Activated T-helper 17 cell treated with anti-CD3 and anti-CD28 coated beads, Interleukin-2, amount 50 U/mL, for 72 hours (primary cell): ENCODE measurements at regions not wholly inside any gene's neighbourhood (a gene's known extent, or its start where the extent isn't known, plus 50 kb on each side); places are given as distances from the start of the nearest gene placed in this dataset.

Experiments used
- ATAC-seq: fragments of 150-1000 bp; cut with Tn5 transposase; replicated peaks from 2 replicates; pipeline ENCODE4 v1.10.0; 2021; ENCODE audit warnings: mild to moderate bottlenecking, moderate library complexity
- H3K27ac Mint-ChIP-seq: one replicate; pipeline ENCODE4 v1.8.0; 2022; ENCODE audit warnings: mixed read lengths
- H3K27me3 Mint-ChIP-seq: one replicate; pipeline ENCODE4 v1.8.0; 2022; ENCODE audit warnings: mixed read lengths
- H3K36me3 Mint-ChIP-seq: one replicate; pipeline ENCODE4 v1.8.0; 2022; ENCODE audit warnings: low read depth, mild to moderate bottlenecking, mixed read lengths
- H3K4me1 Mint-ChIP-seq: one replicate; pipeline ENCODE4 v1.8.0; 2022; ENCODE audit warnings: mixed read lengths
- H3K4me3 Mint-ChIP-seq: one replicate; pipeline ENCODE4 v1.8.0; 2022; ENCODE audit warnings: mild to moderate bottlenecking, mixed read lengths
- H3K9me3 Mint-ChIP-seq: one replicate; pipeline ENCODE4 v1.8.0; 2022; ENCODE audit warnings: mixed read lengths

DNA sequence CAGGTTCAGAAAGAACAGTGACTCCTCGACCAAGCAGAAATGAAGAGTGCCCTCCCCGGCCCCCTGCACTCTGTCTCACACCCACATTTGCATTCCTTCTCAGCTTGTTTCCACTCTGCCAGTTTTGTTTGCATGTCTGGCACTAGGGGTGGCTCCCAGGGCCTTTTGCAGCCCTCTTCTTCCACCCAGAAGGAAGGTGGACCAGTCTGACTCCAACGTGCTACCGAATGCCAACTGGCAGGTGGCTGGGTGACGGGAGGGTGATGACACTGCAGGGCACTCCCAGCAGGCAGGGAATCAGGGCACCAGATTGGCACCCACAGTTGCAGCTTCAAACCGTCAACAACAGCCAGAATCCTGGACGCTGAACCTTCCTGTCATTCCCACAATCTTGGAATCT lies 371.1 kb downstream of the TXNL1 start:
- H3K27ac Mint-ChIP-seq: no peak overlapping the region
- H3K27me3 Mint-ChIP-seq: peaks cover 4% of the 10 kb centered on the region

DNA sequence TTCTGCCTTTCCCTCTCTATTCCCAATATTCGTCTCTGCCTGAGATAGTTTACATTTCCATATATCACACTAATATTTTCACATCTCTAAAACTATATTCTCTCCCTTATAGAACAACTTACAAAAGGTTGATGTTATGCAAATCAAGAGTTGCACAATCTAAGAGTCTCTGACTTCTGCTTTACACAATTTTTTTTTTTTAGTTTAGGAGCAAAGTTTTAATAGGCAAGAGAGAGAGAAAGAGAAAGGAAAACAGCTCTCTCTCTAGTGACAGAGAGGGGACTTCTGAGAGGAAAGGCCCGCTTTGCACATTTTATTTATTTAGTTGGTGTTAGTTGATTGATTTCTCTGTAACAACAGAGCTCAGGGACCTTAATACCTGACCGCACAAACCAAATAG lies 380.2 kb downstream of the TXNL1 start:
- H3K4me3 Mint-ChIP-seq: no peak overlapping the region
- H3K27ac Mint-ChIP-seq: no peak overlapping the region
- no peaks in the 10 kb centered on the region for H3K36me3 Mint-ChIP-seq
- ATAC-seq: no peak
- no peaks in the 10 kb centered on the region for H3K4me1 Mint-ChIP-seq
- no peaks in the 10 kb centered on the region for H3K27me3 Mint-ChIP-seq
- H3K9me3 Mint-ChIP-seq: peaks cover 5% of the 10 kb centered on the region

More for the DNA sequence above, 371.1 kb downstream of the TXNL1 start:
- no peak for ATAC-seq
- Mint-ChIP-seq H3K36me3 (no peaks in the 10 kb centered on the region), H3K4me1 (no peaks in the 10 kb centered on the region), H3K4me3 (no peak overlapping the region), H3K9me3 (peaks cover 17% of the 10 kb centered on the region)

DNA sequence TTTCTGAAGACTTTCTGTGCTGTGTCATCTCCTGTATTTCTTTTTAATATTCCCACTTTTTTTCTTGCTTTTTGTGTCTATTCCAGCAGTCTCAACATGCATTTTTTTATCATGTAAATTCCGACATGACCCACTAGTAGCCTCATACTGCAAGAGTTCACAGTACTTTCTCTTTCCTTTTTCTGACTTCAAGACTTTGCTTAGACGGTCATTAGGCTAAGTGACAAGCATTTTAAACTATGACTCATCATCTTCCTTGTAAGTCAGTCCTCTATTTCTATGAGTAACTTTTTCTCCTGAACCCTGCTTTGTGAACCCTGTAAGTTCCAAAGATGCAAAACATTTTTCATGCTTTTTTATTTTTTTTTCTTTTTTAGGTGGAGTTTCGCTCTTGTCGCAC lies 381.2 kb downstream of the TXNL1 start:
- Mint-ChIP-seq H3K27me3 (no peaks in the 10 kb centered on the region), H3K36me3 (no peaks in the 10 kb centered on the region), H3K27ac (no peak overlapping the region), H3K9me3 (peaks cover 5% of the 10 kb centered on the region), H3K4me1 (no peaks in the 10 kb centered on the region), H3K4me3 (no peak overlapping the region)
- ATAC-seq: no peak

DNA sequence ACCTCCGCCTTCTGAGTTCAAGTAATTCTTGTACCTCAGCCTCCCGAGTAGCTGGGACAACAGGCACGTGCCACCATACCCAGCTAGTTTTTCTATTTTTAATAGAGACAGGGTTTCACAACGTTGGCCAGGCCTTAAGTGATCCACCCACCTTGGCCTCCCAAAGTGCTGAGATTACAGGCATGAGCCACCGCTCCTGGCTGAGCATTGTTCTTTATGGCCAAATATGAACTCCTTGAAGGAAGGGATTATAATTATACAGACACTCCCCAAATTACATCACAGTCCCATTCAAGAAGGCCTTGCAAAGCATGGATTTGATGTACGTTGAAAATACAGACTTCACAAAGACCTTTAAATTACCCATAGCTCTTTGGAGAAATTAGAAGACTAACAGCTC lies 381.7 kb downstream of the TXNL1 start:
- no peak for ATAC-seq
- no peak overlapping the region for H3K4me3 Mint-ChIP-seq
- no peaks in the 10 kb centered on the region for H3K4me1 Mint-ChIP-seq
- no peak overlapping the region for H3K27ac Mint-ChIP-seq
- H3K9me3 Mint-ChIP-seq: peaks cover 5% of the 10 kb centered on the region
- H3K27me3 Mint-ChIP-seq: no peaks in the 10 kb centered on the region
- no peaks in the 10 kb centered on the region for H3K36me3 Mint-ChIP-seq

DNA sequence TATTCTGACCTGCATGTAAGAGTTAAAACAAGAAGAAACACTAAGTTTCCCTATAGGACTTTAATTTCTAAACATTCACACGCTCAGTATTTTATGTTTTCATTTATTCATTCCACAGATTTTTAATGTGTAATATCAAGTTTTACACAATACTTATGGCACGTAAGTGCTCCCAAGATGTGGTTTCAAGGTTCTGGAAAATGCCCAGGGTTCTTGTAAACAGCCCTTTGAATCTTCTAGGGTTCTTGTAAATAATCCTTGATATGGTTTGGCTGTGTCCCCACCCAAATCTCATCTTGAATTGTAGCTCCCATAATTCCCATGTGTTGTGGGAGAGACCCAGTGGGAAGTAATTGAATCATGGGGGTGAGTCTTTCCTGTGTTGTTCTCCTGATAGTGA lies 383.0 kb downstream of the TXNL1 start:
- H3K27me3 Mint-ChIP-seq: peaks cover 3% of the 10 kb centered on the region
- no peak for ATAC-seq
- H3K9me3 Mint-ChIP-seq: peaks cover 10% of the 10 kb centered on the region
- no peaks in the 10 kb centered on the region for H3K4me1 Mint-ChIP-seq
- no peaks in the 10 kb centered on the region for H3K36me3 Mint-ChIP-seq
- H3K27ac Mint-ChIP-seq: no peak overlapping the region
- H3K4me3 Mint-ChIP-seq: no peak overlapping the region

DNA sequence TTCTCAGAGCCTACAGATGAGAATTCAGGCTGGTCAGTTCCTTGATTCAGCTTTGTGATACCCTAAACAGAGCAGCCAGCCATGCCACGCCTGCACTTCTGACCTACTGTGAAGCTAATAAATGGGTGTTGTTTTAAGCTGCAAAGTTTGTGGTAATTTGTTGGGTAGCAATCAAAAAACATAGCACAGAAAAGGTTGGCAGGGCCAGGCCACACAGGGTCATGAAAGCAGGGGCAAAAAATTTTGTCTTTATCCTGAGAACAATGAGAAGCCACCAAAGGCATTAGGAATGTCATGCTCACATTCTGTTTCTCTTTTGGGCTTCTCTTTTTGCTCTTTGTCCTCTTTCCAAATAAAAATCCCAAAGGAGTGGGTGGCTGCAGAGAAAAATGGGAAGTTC lies 385.9 kb downstream of the TXNL1 start:
- H3K27me3 Mint-ChIP-seq: peaks cover 3% of the 10 kb centered on the region
- ATAC-seq: no peak
- H3K27ac Mint-ChIP-seq: no peak overlapping the region
- H3K9me3 Mint-ChIP-seq: peaks cover 13% of the 10 kb centered on the region
- H3K4me3 Mint-ChIP-seq: no peak overlapping the region
- no peaks in the 10 kb centered on the region for H3K4me1 Mint-ChIP-seq
- no peaks in the 10 kb centered on the region for H3K36me3 Mint-ChIP-seq

DNA sequence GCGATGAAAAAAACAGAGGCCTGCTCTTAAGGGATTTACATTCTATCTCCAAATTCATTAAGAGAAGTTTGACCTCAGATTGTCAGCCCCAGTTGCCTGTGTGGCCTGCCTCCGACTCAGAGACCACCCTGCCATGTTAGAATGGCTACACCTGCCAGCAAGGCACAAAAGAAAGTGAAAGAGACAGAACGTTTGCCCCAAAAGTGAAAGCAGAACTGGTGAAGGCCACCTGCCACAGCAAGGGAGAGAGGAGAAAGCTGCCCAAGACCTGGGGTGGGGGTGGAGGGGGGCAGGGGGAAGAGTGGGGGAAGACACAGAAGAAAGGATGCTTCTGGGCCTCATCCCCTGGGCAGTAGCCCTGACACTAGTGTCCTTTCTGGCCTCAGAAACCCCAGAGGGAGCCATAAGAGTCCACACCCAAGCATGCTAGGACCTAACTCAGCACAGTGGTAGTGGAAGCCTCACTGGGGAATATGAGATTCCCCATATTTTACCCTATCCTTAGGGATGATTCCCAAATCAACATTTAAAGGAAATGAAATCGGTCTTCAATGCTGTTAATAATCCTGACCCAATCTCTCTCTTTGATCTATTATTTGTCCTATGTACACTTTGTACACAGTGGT lies 389.7 kb downstream of the TXNL1 start:
- Mint-ChIP-seq H3K9me3 (peaks cover 11% of the 10 kb centered on the region), H3K4me1 (no peaks in the 10 kb centered on the region), H3K36me3 (no peaks in the 10 kb centered on the region), H3K4me3 (no peak overlapping the region), H3K27me3 (peaks cover 3% of the 10 kb centered on the region), H3K27ac (no peak overlapping the region)
- no peak for ATAC-seq

DNA sequence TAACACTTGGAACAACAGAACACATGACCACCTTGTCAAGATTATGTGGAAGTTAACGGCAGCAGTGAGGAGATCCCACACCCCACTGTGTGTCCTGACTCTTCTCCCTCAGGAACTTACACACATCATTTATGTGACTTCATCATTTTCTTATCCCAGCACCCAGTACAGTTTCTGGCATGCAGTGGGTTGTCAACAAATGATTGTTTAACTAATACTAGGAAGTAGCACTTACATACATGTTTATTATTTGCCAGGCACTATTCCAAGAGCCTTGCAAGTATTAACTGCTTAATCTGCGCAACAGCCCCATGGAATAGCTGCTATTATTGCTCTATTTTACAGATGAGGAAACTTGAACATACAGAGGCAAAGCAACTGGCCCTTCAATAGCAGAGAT lies 391.5 kb downstream of the TXNL1 start:
- H3K9me3 Mint-ChIP-seq: peaks cover 11% of the 10 kb centered on the region
- no peak for ATAC-seq
- no peak overlapping the region for H3K4me3 Mint-ChIP-seq
- H3K36me3 Mint-ChIP-seq: no peaks in the 10 kb centered on the region
- H3K4me1 Mint-ChIP-seq: no peaks in the 10 kb centered on the region
- peaks cover 3% of the 10 kb centered on the region for H3K27me3 Mint-ChIP-seq
- H3K27ac Mint-ChIP-seq: no peak overlapping the region

DNA sequence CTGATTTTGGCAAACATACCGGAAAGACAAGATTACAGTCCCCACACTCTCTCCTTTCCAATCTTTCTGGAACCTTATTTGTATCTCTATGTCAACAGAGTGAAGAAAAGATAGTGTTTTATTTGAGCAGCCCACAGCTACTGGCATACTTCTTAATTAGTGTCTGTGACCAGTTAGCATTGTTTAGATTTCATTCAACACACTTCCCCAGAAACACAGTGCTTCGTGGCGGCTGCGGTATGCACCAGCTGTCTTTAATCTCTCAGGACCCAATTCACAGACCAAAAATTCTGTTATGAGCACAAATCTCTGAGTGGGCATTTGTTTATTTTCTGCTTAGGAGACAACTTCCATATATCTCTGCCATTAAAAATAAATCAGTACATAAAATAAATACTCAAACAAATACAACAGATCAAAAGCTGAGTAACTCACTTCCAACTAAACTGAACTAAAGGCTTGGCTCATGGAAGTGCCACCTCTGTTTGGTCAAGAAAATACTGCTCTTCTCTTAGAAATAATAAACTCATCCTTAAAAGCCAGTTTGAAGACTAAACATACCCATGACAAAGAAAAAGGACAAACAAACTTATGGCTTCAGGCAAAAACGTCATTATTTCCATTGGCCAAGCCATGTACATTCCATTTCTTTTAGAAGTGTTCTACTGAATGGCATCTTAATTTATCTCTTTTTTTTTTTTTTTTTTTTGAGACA lies 392.4 kb downstream of the TXNL1 start:
- ATAC-seq: no peak
- no peaks in the 10 kb centered on the region for H3K36me3 Mint-ChIP-seq
- H3K4me1 Mint-ChIP-seq: no peaks in the 10 kb centered on the region
- H3K27ac Mint-ChIP-seq: no peak overlapping the region
- H3K9me3 Mint-ChIP-seq: peaks cover 11% of the 10 kb centered on the region
- no peak overlapping the region for H3K4me3 Mint-ChIP-seq
- H3K27me3 Mint-ChIP-seq: peaks cover 3% of the 10 kb centered on the region

DNA sequence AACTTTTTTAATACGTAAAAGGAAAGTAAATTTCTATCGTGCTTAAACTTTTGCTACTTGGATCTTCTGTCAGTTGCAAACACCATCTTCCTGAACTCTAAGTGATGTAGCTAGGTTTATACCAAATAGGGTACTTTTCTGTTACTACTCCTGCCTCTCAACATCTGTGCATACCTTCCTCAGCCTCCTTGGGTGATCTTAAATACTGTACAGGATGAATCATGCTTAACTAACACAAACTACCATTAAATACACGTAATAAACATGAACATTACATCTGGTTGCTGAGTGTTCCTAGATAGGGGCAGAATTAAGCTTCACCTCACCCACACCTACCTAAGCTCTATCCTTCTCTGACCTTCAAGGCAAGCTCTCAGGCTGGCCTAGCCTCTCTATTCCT lies 398.0 kb downstream of the TXNL1 start:
- no peaks in the 10 kb centered on the region for H3K36me3 Mint-ChIP-seq
- H3K4me1 Mint-ChIP-seq: no peaks in the 10 kb centered on the region
- H3K27ac Mint-ChIP-seq: no peak overlapping the region
- peaks cover 6% of the 10 kb centered on the region for H3K9me3 Mint-ChIP-seq
- H3K27me3 Mint-ChIP-seq: peaks cover 4% of the 10 kb centered on the region
- no peak overlapping the region for H3K4me3 Mint-ChIP-seq
- ATAC-seq: no peak

DNA sequence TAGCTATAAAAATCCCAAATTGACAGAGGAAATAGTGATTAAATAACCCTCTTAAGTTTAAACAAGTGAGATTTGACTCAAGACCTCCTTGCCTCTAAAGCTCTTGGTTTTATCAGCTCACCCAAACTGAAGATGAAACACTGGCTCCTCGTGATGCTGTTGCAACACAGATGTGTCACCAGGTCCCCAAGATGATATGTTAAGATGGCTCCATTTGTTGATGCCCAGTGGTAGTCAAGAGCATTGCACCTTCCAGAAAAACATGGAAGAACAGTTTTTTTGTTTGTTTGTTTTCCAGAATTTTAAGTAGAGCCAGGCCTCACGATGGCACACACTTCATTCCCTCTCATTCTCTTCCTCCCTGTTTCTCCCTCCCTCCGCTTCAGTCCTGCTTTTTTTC lies 399.8 kb downstream of the TXNL1 start:
- Mint-ChIP-seq H3K4me1 (no peaks in the 10 kb centered on the region), H3K4me3 (no peak overlapping the region), H3K27ac (no peak overlapping the region), H3K36me3 (no peaks in the 10 kb centered on the region), H3K27me3 (peaks cover 4% of the 10 kb centered on the region), H3K9me3 (peaks cover 3% of the 10 kb centered on the region)
- ATAC-seq: no peak

DNA sequence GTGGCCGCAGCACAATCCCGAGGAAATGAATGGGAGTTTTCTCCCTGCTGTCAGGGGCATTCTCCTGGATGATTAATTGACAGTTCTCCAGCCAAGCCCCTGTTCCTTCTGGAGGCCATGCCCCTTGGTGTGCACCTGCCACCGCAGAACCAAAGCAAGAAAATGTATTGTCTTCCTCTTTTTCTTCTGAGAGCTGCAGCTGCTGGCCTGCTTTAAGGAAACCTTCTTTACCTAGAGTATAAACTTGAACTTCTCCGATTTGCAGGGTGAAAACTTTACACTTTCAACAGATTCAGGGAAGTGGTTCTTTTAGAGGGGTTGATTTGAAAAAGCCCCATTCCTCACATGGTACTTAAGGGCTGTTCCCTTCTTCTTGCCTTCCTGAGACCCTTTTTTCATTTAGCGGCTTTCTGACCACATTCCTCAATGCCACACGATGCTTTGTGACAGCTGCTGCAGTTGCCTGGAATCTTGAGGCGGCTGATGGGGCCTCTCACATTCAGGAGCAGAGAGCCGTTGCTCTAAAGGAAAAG lies 402.8 kb downstream of the TXNL1 start:
- no peak overlapping the region for H3K4me3 Mint-ChIP-seq
- H3K36me3 Mint-ChIP-seq: no peaks in the 10 kb centered on the region
- H3K4me1 Mint-ChIP-seq: no peaks in the 10 kb centered on the region
- H3K27ac Mint-ChIP-seq: no peak overlapping the region
- peaks cover 4% of the 10 kb centered on the region for H3K27me3 Mint-ChIP-seq
- no peak for ATAC-seq
- H3K9me3 Mint-ChIP-seq: peaks cover 16% of the 10 kb centered on the region

DNA sequence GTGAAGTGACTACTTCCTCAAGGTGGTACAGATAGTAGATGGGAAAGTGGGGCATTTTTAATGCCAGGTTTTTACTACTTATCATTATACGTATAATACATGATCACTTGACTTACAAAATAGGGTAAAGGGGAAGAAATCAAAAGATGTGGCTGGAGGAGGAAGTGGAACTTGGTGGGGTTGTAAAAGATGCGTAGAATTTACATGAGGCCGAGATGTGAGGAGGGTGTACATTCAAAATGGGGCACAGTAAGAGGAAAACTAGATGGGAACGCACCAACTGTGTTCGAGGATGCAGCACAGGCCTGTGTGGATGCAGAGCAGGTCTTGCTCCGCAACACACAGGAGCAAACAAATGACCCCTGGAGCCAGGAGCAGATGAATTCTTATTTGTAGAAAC lies 403.3 kb downstream of the TXNL1 start:
- no peak for ATAC-seq
- no peaks in the 10 kb centered on the region for H3K36me3 Mint-ChIP-seq
- H3K27me3 Mint-ChIP-seq: peaks cover 4% of the 10 kb centered on the region
- H3K9me3 Mint-ChIP-seq: peaks cover 21% of the 10 kb centered on the region
- H3K27ac Mint-ChIP-seq: no peak overlapping the region
- no peak overlapping the region for H3K4me3 Mint-ChIP-seq
- no peaks in the 10 kb centered on the region for H3K4me1 Mint-ChIP-seq

DNA sequence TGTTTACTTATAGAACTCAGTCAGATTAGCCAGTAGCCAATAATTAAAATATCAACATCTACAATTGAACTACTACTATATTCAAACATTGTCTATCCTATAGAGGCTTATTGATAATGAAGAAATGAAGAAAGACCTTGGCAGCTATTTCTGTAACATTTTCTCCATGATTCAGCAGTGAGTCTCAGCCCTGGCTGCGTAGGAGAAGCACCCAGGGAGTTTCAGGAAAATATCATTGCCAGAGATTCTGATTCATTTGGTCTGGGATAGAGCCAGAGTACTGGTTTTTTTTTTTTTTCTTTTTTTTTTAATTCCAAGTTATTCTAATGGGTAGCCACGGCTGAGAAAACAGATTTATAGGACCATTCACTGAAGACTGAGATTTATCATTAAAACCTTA lies 404.8 kb downstream of the TXNL1 start:
- peaks cover 4% of the 10 kb centered on the region for H3K27me3 Mint-ChIP-seq
- H3K4me3 Mint-ChIP-seq: no peak overlapping the region
- ATAC-seq: no peak
- no peaks in the 10 kb centered on the region for H3K4me1 Mint-ChIP-seq
- H3K9me3 Mint-ChIP-seq: peaks cover 25% of the 10 kb centered on the region
- H3K27ac Mint-ChIP-seq: no peak overlapping the region
- no peaks in the 10 kb centered on the region for H3K36me3 Mint-ChIP-seq

DNA sequence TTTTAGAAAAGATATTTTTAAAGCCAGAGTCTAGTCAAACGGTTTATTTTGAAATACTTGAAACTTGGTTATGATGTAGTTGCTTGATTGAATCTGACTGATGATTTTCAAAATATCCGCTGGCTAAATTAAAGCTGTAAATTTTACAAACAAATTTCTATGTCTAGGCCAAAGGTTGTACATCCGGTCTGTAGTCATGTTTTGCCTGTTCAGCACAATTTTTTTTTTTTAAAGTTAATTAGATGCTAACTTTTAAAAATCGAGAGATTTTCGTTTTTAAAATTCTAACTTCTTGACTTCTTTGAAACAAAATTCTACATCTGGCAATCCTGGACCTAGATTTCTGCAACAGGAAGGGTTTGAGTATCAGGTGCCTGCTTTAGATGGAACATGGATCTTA lies 412.4 kb downstream of the TXNL1 start:
- Mint-ChIP-seq H3K4me1 (no peaks in the 10 kb centered on the region), H3K4me3 (no peak overlapping the region), H3K9me3 (peaks cover 10% of the 10 kb centered on the region), H3K27me3 (no peaks in the 10 kb centered on the region), H3K36me3 (no peaks in the 10 kb centered on the region), H3K27ac (no peak overlapping the region)
- no peak for ATAC-seq
